Mucosa of stomach (tissue), 1 donor: ENCODE measurements at regions not wholly inside any gene's neighbourhood (a gene's known extent, or its start where the extent isn't known, plus 50 kb on each side); places are given as distances from the start of the nearest gene placed in this dataset.
"Not testable (repeated sequence)": the region's sequence is repeated elsewhere in the genome, so short reads cannot be mapped to it uniquely, and the experiment has no call there.

Source experiments
- H3K27me3 ChIP-seq: one replicate; pipeline ENCODE4 v1.7.0; 2013; ENCODE audit warnings: mild to moderate bottlenecking, low read length; ENCODE audit not compliant: control insufficient read depth, insufficient read depth
- H3K36me3 ChIP-seq: one replicate; pipeline ENCODE4 v1.7.0; 2013; ENCODE audit warnings: low read length; ENCODE audit not compliant: control insufficient read depth, insufficient read depth
- H3K4me1 ChIP-seq: one replicate; pipeline ENCODE4 v1.7.0; 2013; ENCODE audit warnings: mild to moderate bottlenecking, low read length; ENCODE audit not compliant: control insufficient read depth, insufficient read depth
- H3K4me3 ChIP-seq: one replicate; pipeline ENCODE4 v1.7.0; 2013; ENCODE audit warnings: low read length
- H3K9ac ChIP-seq: one replicate; pipeline ENCODE4 v1.7.0; 2013; ENCODE audit warnings: mild to moderate bottlenecking, low read length, moderate library complexity
- H3K9me3 ChIP-seq: one replicate; pipeline ENCODE4 v1.7.0; 2013; ENCODE audit warnings: mild to moderate bottlenecking, low read length, moderate library complexity; ENCODE audit not compliant: control insufficient read depth
- donor health status: Pancreatic carcinoma.

DNA sequence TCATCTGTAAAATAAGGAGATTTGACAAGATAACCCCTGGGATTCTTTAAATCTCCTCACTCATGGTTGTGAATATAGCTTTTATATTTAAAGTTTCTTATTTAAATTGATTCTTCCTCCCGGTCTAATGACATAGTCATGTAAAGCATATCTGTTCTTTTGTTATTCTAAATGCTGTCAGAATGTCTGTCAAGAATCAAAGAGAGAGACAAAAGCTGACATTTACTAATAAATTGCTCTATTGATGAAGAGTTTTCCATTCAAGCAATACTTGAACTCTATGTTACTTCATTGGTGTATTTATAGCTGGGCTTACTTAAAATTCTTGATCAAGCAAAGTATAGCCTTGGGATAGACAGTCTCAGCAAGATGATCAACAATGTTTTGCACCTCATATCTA lies 865.8 kb downstream of the TBC1D32 start:
- no peaks in the 10 kb centered on the region for H3K36me3 ChIP-seq

DNA sequence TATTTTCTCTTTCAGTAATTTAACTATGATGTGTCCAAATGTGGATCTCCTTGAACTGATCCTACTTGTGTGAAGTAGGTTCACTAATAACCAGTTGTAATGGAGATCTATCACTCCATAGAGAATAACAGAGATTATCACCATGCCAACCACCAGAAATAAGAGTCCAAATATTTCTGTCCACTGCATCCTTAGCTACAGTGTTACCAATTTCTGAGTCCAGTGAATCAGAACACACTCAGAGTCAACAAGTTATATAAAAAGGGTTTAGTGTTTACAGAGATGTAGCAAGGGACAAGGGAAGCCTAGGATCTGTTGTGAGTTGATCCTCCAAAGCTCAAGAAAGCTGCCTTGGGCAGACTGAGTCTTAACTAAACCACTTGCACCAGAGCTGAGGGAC lies 882.8 kb downstream of the TBC1D32 start:
- Histone ChIP-seq H3K4me3 (no peak overlapping the region), H3K9me3 (no peaks in the 10 kb centered on the region), H3K36me3 (no peaks in the 10 kb centered on the region), H3K4me1 (no peaks in the 10 kb centered on the region), H3K27me3 (no peaks in the 10 kb centered on the region), H3K9ac (no peak overlapping the region)

More for the DNA sequence above, 865.8 kb downstream of the TBC1D32 start:
- H3K27me3 ChIP-seq, result no peaks in the 10 kb centered on the region
- H3K4me1 ChIP-seq, result no peaks in the 10 kb centered on the region
- no peak overlapping the region for H3K9ac ChIP-seq
- H3K9me3 ChIP-seq, result no peaks in the 10 kb centered on the region
- no peak overlapping the region for H3K4me3 ChIP-seq

DNA sequence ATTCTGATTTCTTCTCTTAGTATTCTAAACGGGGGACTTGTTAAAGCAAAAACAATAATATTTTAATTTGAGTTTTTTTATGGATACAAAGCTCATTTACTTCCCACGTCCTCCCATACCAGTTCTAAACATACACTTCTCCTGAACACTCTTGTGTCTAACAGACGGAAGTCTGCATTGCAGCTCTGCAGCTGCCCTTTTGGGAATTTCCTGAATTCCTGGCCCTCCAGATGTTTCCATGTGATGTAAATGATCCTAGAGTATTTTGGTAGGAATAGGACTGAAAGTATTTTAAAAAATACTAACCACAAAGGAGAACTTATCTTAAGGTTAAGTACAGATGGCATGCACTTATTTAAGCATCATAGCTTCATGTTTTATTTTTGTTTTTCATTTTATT lies 886.7 kb downstream of the TBC1D32 start:
- Histone ChIP-seq H3K9me3 (no peaks in the 10 kb centered on the region), H3K4me1 (no peaks in the 10 kb centered on the region), H3K27me3 (no peaks in the 10 kb centered on the region), H3K36me3 (no peaks in the 10 kb centered on the region), H3K9ac (no peak overlapping the region), H3K4me3 (no peak overlapping the region)

DNA sequence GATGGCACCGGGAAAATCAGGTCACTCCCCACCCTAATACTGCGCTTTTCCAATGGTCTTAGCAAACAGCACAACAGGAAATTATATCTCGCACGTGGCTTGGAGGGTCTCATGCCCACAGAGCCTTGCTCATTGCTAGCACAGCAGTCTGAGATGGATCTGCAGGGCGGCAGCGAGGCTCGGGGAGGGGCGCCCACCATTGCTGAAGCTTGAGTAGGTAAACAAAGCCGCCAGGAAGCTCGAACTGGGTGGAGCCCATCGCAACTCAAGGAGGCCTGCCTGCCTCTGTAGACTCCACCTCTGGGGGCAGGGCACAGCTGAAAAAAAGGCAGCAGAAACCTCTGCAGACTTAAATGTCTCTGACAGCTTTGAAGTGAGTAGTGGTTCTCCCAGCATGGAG lies 901.4 kb downstream of the TBC1D32 start:
- H3K9ac ChIP-seq, H3K4me3 ChIP-seq, H3K36me3 ChIP-seq, H3K9me3 ChIP-seq, H3K4me1 ChIP-seq, H3K27me3 ChIP-seq: not testable (repeated sequence)

DNA sequence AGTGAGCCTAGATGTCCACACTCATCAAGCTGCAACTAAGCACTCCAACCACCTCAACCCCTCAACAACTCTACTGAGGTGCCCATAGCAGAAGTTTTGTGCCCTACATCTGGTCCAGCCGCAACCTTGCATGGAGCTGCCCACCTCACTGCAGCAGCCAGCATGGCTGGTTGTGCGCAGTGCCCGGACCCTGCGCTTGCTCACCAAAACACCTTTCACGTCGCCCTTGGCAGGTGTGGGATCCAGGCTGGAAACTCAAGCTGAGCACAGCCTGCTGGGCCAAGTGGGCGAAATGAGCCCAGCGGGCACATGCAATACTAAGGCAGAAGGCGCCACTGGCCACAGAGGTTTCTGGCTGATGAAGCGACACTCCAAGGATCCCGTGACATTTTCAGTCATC lies 902.4 kb downstream of the TBC1D32 start:
- Histone ChIP-seq H3K36me3 (no peaks in the 10 kb centered on the region), H3K9me3 (no peaks in the 10 kb centered on the region), H3K9ac (no peak overlapping the region), H3K27me3 (no peaks in the 10 kb centered on the region), H3K4me1 (no peaks in the 10 kb centered on the region), H3K4me3 (no peak overlapping the region)

GRCh38 chr6:120411394-120411793 lies 922.9 kb downstream of the TBC1D32 start:
- no peaks in the 10 kb centered on the region for H3K27me3 ChIP-seq
- H3K9me3 ChIP-seq, result no peaks in the 10 kb centered on the region
- no peak overlapping the region for H3K4me3 ChIP-seq
- H3K4me1 ChIP-seq, result no peaks in the 10 kb centered on the region
- H3K9ac ChIP-seq, result no peak overlapping the region
- H3K36me3 ChIP-seq, result no peaks in the 10 kb centered on the region

GRCh38 chr6:120410586-120410985 lies 923.7 kb downstream of the TBC1D32 start:
- Histone ChIP-seq H3K4me1 (no peaks in the 10 kb centered on the region), H3K9me3 (no peaks in the 10 kb centered on the region), H3K9ac (no peak overlapping the region), H3K27me3 (no peaks in the 10 kb centered on the region), H3K4me3 (no peak overlapping the region), H3K36me3 (no peaks in the 10 kb centered on the region)

- no peaks in the 10 kb centered on the region for H3K4me1 ChIP-seq
- H3K9ac ChIP-seq, result no peak overlapping the region
- H3K27me3 ChIP-seq, result no peaks in the 10 kb centered on the region
- H3K4me3 ChIP-seq, result no peak overlapping the region
- H3K9me3 ChIP-seq, result no peaks in the 10 kb centered on the region
- H3K36me3 ChIP-seq, result no peaks in the 10 kb centered on the region
Observed at GRCh38 chr6:120407696-120408095, 926.6 kb downstream of the TBC1D32 start.

DNA sequence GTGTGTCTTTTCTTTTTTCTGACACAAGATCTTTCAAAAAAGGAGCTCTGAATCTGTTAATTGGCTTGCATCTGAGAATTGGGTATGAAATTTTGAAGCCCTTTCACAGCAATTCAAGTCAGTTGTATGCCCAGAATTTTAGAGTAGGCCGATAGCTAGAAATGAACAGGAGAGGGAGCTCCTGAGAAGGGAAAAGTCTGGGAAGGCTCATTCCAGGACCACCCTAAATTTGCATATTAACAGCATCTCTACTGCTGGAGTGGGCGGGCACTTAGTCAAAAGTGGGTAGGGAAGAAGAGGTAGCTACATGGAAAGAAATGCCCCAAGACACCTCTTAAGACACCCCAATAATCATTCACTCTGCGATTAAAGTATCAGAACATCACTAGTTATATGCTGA lies 928.3 kb downstream of the TBC1D32 start:
- no peaks in the 10 kb centered on the region for H3K27me3 ChIP-seq
- H3K36me3 ChIP-seq, result no peaks in the 10 kb centered on the region
- H3K4me1 ChIP-seq, result no peaks in the 10 kb centered on the region
- no peak overlapping the region for H3K9ac ChIP-seq
- no peak overlapping the region for H3K4me3 ChIP-seq
- no peaks in the 10 kb centered on the region for H3K9me3 ChIP-seq

DNA sequence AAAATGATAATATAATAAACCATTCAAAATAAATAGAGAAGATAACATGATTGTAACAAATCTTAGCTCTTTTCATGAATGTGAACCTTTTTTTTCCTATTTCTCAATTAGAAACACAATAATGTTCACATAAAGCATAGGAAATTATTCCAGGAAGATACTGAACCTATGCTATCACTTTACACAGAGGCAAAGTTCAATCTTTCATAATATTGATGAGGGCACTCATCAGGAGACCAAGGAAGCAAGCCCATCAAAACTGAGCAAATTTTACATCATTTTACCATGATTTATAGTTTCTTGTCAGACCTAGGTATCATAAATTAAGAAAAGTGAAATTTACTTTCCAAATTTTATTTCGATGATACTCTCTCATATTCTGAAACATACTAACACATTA lies 938.5 kb downstream of the TBC1D32 start:
- H3K9me3 ChIP-seq, result no peaks in the 10 kb centered on the region
- H3K4me1 ChIP-seq, result no peaks in the 10 kb centered on the region
- no peak overlapping the region for H3K9ac ChIP-seq
- no peaks in the 10 kb centered on the region for H3K27me3 ChIP-seq
- no peak overlapping the region for H3K4me3 ChIP-seq
- no peaks in the 10 kb centered on the region for H3K36me3 ChIP-seq

DNA sequence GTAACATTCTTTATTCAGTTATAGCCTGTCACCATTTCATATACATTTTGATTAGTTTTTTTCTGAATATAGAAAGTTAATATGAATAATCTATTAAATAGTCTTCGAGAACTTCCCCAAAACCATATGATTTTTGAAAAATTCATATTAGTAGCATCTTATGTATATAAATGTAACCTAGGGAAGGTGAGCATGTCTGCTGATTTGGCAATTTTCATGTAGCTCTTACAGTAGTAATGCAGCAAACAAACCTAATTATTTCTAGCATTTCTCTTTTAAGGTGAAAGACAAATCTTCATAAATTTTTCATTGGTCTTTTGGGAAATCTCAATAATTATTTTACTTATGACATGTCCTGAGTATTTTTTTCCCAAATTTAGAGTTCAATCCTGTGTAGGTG lies 939.0 kb downstream of the TBC1D32 start:
- no peaks in the 10 kb centered on the region for H3K9me3 ChIP-seq
- H3K36me3 ChIP-seq, result no peaks in the 10 kb centered on the region
- H3K9ac ChIP-seq, result no peak overlapping the region
- no peaks in the 10 kb centered on the region for H3K27me3 ChIP-seq
- no peak overlapping the region for H3K4me3 ChIP-seq
- H3K4me1 ChIP-seq, result no peaks in the 10 kb centered on the region

DNA sequence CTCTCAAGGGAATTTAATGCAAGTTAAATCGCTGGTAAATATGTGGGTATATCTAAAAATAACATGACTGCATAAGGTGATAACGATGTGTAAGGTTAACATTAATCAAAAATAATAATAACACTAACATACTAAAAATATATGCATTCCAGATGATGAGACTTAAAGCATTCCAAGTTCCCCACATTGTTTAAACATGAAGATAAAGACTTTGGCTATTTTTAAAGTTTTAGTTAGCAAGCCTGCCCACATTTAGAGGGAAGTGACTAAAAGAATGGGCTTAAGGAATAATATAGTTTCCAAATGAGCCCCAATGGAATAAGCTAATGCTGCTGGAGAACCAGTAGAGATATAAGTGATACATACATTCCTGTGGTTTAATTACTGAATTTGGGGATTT lies 941.3 kb downstream of the TBC1D32 start:
- no peak overlapping the region for H3K4me3 ChIP-seq

DNA sequence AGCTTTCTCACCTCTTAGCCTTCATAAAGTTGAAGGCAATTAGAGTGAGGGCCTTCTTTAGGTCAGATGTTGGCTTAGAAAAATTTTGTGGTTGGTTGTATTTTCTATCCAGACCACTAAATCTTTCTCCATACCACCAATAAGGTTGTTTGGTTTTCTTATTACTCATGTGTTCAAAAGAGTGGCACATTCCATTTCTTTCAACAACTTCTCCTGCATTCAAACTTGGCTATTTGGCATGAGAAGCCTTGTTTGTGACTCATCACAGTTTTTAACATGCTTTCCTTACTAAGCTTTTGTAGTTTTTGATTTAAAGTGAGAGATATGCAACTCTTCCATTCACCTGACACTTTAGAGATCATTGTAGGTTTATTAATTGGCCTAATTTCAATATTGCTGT lies 949.6 kb downstream of the TBC1D32 start:
- Histone ChIP-seq H3K4me1 (no peaks in the 10 kb centered on the region), H3K4me3 (no peak overlapping the region), H3K27me3 (no peaks in the 10 kb centered on the region), H3K9ac (no peak overlapping the region), H3K36me3 (no peaks in the 10 kb centered on the region), H3K9me3 (no peaks in the 10 kb centered on the region)

More for the DNA sequence above, 941.3 kb downstream of the TBC1D32 start:
- H3K4me1 ChIP-seq, result no peaks in the 10 kb centered on the region
- no peaks in the 10 kb centered on the region for H3K36me3 ChIP-seq
- H3K9me3 ChIP-seq, result no peaks in the 10 kb centered on the region
- no peaks in the 10 kb centered on the region for H3K27me3 ChIP-seq
- H3K9ac ChIP-seq, result no peak overlapping the region
